Kidney epithelial cell (primary cell): ENCODE measurements at regions not wholly inside any gene's neighbourhood (a gene's known extent, or its start where the extent isn't known, plus 50 kb on each side); places are given as distances from the start of the nearest gene placed in this dataset.

Experiments
- DNase-seq: peaks from one replicate; pipeline ENCODE4 v3.0.0-alpha.2; 2010; ENCODE audit warnings: low read depth
- H3K27me3 ChIP-seq: 2 replicates; pipeline ENCODE4 v1.6.0; 2011; ENCODE audit warnings: low read length; ENCODE audit not compliant: control insufficient read depth, insufficient read depth
- H3K36me3 ChIP-seq: 2 replicates; pipeline ENCODE4 v1.5.1; 2011; ENCODE audit warnings: low read length; ENCODE audit not compliant: control insufficient read depth, insufficient read depth
- H3K4me3 ChIP-seq: 2 replicates; pipeline ENCODE4 v1.5.1; 2011; ENCODE audit warnings: low read depth, mild to moderate bottlenecking, control low read depth, low read length
- TF ChIP-seq, protein P1 (sequence below): IDR thresholded peaks from 2 replicates; pipeline ENCODE4 v1.5.1; 2011; ENCODE audit warnings: mild to moderate bottlenecking, moderate library complexity, low read length, control low read depth, inconsistent platforms; ENCODE audit not compliant: insufficient read depth, poor library complexity, severe bottlenecking

DNA sequence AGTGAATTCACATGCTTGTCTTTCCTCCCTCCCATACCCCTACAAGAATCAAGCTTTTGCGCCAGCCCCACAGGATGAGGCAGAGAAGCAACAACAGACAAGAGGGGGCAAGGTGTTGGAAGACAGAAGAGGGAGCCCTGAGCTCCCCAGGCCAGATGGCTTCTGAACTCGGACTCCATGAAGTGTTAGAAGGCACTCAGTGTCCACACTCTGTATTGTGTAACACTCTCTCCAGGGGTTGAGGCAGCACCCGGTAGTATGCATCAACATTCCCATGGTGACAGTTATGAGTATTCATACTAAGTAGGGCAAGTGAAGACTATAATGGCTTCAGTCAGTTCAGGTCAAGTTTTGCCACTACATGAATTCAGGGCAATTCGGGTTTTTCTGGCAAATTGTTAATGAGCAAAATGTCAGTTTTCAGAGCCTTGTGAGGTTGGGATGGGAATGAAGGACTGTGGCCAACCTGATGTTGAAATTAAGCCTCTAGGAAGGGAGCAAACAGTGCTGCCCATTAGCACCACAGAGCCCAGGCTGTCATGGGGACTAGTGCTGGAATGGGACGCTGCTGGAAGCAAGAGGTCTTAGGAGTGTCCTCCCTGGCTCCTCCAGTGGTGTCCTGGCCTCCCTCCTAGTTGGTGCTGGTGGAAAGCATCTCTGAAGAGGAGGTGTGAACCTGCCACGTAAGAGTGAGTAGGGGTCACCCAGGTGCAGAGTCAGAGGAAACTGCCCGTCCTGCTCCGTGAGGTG, 79.4 kb downstream of the KLF15 start:
- no peak overlapping the region for H3K4me3 ChIP-seq
- no peak for DNase-seq
- H3K36me3 ChIP-seq = no peaks in the 10 kb centered on the region
- H3K27me3 ChIP-seq = peaks cover 2% of the 10 kb centered on the region
- TF ChIP-seq, protein P1, sequence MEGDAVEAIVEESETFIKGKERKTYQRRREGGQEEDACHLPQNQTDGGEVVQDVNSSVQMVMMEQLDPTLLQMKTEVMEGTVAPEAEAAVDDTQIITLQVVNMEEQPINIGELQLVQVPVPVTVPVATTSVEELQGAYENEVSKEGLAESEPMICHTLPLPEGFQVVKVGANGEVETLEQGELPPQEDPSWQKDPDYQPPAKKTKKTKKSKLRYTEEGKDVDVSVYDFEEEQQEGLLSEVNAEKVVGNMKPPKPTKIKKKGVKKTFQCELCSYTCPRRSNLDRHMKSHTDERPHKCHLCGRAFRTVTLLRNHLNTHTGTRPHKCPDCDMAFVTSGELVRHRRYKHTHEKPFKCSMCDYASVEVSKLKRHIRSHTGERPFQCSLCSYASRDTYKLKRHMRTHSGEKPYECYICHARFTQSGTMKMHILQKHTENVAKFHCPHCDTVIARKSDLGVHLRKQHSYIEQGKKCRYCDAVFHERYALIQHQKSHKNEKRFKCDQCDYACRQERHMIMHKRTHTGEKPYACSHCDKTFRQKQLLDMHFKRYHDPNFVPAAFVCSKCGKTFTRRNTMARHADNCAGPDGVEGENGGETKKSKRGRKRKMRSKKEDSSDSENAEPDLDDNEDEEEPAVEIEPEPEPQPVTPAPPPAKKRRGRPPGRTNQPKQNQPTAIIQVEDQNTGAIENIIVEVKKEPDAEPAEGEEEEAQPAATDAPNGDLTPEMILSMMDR = no peak

DNA sequence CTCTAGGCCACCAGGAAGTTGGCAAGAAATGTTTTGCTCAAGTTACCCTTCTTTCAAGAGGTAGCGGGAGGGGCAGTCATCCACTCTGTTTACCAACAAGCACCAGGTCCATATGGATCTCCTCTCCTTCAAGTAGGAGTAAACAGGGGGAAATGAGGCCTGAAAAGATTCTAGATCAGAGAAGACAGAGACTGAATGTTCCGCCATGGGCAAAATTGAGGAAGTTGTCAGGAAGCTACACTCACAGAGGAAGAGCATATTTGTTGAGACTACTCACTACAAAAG, 81.6 kb downstream of the KLF15 start:
- TF ChIP-seq, protein P1 = no peak
- Histone ChIP-seq H3K4me3 (no peak overlapping the region), H3K36me3 (no peaks in the 10 kb centered on the region), H3K27me3 (peaks cover 2% of the 10 kb centered on the region)
- no peak for DNase-seq

DNA sequence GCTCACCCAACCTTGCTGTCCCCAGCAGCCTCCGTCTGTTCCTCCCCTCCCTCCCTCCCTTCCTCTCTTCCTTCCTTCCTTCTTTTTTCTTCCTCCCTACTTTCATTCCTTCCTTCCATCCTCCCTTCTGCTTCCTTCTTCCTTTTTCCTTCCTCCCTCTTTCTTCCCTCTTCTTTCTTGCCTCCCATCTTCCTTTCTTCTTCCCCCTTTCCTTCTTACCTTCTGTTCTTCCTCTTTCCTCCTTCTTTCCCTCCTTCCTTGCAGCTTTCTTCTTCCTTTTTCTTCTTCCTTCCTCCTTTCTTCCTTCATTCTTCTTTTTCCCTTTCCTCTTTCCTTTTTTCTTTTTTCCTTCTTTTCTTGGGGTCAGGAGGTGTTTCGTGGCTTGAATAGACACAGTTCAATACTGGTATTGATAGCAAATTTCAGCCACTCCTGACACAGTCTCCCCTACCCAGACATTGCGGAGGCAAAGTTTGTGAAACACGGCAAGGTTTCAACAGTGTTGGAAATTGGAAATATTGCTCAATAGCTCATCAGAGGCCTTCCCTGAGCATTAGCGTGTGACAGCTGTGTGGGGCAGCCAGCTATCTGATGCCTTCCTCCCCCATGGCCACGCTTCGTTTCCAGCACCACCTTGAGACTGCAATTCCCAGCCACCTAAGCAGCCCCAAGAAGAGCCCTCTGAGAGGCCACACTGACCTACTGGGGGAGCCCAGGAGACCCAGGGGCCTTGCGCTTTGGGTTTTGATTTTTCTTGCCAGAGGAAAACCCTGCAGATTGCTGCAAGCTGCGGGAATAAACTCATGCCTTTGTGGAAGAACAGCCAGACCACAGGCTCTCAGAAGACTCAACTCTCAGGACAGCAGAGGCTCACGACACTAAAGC, 82.2 kb downstream of the KLF15 start:
- DNase-seq = peak; percentile 12
- TF ChIP-seq, protein P1 = no peak

DNA sequence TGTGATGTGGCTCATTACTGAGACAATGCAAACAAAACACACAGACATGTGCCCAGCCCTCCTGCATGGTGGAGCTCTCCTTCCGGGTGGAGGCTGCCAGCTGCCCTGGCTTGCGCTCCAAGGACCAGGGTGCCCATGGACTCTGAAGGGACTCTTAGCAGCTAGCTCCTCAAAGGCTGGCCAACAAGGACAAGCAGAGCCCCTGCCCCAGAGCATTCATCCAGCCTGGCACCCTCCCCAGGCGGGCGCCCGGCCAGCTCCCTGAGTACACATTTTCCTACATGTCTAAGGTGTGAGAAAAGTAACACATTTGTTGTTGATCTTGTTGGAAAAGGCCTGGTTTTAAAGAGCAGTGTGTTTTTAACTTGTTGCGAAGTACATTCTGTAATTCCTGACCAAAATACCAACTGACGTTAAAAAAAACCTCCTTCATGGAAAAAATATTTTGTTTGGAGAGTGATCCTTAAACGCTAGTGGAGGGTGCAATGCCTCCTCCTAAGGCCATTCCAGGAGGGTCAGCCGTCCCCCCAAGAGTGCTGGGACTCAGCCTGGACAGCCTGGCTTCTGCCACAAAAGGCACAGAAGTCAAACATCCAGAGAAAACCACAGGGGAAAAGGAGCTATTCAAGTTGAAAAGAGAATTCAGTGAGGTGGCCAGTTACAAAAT, 86.9 kb downstream of the KLF15 start:
- Histone ChIP-seq H3K27me3 (peaks cover 2% of the 10 kb centered on the region), H3K4me3 (no peak overlapping the region), H3K36me3 (no peaks in the 10 kb centered on the region)
- TF ChIP-seq, protein P1 = no peak
- DNase-seq = no peak

More for the DNA sequence above, 82.2 kb downstream of the KLF15 start:
- Histone ChIP-seq H3K36me3 (no peaks in the 10 kb centered on the region), H3K4me3 (no peak overlapping the region), H3K27me3 (peaks cover 2% of the 10 kb centered on the region)

DNA sequence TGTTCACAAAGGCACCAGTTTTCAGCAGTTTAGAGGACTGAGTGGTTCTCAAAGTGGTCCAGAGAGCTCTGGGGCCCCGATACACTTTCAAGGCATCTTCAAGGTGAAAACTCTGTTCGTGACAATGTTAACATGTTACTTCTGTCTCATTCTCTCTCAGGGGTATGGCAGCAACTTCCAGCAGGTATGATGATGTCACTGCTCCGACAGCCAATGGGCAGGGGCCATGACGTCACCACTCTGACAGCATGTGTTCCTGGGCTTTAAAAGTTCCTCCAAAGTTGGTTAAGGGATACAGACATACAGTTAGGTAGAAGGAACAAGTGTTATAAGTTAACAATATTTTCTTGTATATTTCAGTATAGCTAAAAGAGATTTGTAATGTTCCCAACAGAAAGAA, 87.9 kb downstream of the KLF15 start:
- no peak for DNase-seq
- Histone ChIP-seq H3K36me3 (no peaks in the 10 kb centered on the region), H3K4me3 (no peak overlapping the region), H3K27me3 (peaks cover 2% of the 10 kb centered on the region)
- TF ChIP-seq, protein P1 = no peak
